ENCODE measurements at regions not wholly inside any gene's neighbourhood (a gene's known extent, or its start where the extent isn't known, plus 50 kb on each side); places are given as distances from the start of the nearest gene placed in this dataset.

GRCh38 chr12:42677461-42677860, 87.9 kb upstream of the PRICKLE1 start:
- TF ChIP-seq CTCF (IDR thresholded peaks at IDR 0.05) = no peak
- no peak for TF ChIP-seq POLR2A (IDR thresholded peaks at IDR 0.05)

Data from prostate gland (tissue), 2 donors.